GM19025 (cell line): ENCODE measurements at regions not wholly inside any gene's neighbourhood (a gene's known extent, or its start where the extent isn't known, plus 50 kb on each side); places are given as distances from the start of the nearest gene placed in this dataset.

Source experiments
- ATAC-seq: cut with Tn5 transposase; IDR thresholded peaks from one replicate; pipeline ENCODE4 v1.9.1; 2021; ENCODE audit warnings: mild to moderate bottlenecking, low read depth, moderate library complexity; ENCODE audit not compliant: unreplicated experiment

DNA sequence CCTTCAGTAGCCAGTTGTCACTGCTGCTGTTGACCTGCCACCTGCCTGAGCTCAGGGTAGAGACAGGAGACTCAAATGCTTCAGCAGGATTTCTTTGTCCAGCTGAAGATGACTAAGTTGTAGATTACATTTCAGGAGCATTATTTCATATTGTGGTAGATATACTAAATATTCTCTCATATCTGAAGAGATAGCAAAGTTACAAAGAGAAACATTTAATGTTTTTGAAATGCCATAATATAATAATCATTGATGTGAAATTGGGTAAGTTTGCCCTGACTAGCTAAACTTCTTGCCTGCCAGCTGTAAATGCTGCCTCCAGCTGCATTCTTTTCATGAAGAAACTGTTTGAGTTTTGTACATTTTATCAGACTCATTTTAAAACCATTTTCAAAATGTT, 247.6 kb upstream of the CNKSR2 start:
- no peak for ATAC-seq

DNA sequence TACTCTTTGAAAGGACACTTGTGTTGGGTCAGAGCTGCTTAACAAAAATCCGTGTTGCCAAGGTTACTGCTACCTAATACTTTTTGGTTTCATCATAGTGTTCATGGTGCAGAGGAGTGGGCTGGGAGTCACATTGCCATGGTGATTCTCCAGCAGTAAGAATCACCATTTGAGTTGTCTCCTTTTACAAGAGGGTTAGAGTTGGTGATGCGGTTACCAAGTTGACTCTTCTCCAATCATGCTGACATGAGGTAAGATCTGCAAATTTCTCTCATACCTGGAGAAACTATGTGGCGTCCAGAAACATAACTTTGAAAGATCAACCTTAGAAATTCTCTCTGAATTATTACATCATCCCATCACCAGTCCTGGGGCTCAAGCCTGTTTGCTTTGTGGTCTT, 242.9 kb upstream of the CNKSR2 start:
- ATAC-seq = no peak

DNA sequence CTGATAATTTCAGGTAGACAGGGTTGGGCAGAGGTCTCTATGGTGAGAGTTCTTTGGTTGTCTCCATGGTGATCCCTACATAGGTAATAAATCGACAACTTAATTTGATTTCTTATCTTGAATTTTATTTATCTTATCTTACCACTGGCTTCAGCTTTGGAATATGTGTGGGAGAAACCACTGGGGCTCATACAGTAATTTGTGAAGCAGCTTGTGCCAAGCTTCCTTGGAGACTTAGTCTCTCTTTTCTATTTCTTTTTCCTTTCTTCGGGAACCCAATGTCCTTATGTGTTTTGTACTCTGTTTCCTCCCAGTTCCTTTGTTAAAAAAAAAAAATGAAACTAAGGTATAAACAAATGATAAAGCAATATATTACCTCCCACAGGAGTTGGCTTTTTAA, 242.4 kb upstream of the CNKSR2 start:
- no peak for ATAC-seq

DNA sequence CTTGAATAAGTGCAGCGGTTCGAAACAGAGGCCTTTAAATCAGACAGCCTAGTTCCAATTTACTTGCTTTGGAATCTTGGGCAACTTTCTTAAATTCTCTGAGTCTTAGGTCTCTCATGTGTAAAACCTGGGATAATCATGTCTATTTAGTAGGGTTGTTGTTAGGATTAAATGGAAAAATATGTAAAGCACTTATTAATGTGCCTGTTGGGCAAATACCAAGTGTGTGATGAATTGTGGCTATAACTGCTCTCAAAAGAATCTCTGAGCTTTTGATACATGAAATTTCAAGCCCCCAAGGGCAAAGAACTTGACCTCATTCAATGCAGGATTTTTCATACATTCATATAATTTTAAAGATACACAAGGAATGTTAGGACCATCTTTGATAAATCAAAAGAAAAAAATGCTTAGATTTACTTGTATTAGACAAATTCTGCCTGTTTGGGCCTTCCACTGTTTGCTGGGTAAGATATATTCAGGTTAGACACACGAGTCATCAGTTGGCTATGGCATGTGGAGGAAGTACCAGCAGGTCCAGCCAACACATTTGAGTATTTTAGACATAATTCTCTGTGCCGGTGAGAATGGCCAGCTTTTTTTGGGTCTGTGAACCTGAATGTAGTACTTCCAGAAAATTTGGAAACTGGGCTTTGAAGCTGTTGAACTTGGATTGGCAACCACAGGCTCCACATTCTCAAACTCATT, 241.4 kb upstream of the CNKSR2 start:
- ATAC-seq = no peak

DNA sequence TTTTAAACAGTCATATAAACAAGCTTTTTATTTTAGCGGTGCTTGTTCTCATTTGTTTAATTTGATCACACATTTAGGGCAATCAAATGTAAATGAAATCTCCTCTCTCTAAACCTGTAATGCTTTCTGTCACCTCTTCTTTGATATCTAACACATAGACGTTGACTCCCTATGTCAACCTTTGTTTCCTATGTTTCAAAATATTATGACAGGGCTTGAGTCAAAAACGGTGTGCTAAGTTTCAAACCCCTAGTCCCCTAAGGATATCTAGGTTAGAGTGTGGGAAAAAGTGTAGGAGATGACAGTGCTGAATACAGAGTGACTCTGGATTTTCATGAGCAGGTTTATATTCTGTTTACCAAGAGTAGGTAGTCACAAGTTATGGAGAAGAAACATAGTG, 224.0 kb upstream of the CNKSR2 start:
- ATAC-seq = no peak

DNA sequence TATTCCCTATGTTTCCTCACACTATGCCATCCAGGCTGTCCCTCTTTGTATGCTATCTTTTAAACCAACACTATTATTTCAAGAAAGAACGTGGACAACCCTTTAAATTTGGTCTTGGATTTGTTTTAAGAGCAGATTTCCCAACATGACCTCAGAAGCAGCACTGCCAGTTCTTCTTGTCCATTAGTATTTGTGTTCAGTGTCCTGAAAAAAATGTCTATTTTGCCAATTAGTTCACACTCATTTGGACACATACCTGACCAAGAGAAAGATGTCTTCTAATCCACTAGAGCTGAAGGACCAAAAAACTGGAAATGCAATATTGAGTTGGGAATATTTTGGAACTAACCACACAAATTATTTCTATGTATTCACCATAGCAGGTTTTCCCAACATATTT, 223.2 kb upstream of the CNKSR2 start:
- no peak for ATAC-seq

DNA sequence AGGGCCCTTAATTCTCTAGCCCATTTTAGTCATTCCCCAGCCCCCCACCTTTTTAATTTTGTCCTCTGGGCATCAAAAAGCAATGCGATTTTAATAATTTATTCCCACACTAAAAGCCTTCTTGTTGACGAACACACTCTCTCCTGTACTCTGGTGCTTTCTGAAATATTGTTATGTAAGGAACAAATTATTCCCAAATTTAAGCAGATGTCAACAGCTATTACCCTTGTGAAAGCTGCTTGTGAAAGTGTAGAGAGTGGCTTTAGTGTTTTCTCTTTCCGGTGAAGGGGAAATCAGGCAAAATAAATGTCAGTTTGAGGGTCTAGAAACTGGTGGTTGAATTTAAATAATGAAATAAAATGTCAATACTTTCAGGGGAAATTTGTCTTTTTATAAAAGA, 221.2 kb upstream of the CNKSR2 start:
- no peak for ATAC-seq

DNA sequence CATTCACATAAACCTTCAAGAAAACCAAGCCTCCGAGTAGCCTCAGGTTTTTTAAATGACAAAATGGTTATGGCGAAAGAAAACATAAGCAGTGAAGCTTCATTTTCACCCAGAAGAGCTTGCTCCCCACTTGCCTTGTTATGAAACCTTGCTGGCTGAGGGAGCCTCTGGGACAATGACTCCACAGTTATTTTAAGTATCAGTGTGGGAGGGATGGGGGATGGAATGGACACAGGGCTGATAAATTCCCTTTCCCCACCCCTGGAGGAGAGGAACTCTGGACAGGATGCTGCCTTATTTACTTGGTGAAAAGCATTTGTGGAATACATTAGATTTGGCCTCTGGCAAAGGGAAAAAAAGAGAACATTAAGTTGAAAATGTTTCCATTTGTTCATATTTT, 220.7 kb upstream of the CNKSR2 start:
- ATAC-seq = no peak

DNA sequence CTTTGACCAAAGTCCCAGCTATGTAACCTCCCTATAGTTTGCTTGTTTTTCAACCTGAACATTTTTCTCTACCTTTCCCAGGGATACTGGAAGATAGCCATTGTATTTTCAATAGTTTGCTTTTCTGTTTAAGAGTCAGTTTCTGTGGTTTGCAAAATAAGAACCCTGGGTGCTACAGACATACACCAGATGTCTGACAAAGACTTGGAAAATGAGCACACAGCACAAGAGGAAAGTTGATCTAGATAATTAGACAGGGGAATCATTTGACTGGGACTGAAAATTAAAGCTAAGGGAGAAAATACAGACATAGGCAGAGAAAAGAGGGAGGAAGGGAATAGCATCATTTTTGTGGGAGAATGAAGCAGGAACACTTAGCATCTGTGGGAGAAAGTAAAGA, 218.3 kb upstream of the CNKSR2 start:
- ATAC-seq = no peak

DNA sequence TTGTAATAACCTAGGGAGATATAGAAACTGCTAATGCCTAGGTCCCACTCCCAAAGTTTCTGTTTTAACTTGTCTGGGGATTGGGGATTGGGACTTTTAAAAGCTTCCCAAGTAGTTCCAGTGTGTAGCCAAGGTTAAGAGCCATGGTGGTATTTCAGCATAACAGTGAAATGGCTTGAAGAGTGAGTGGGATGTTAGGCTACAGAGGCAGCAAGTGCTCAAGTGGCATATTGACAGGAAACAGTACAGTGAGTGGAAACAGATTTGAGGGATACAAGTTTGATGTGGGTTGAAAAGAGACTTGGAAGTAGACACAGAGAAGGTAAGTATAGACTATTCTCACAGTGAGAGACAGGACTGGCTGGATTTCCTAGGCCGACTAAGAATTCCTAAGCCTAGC, 217.6 kb upstream of the CNKSR2 start:
- ATAC-seq = no peak

DNA sequence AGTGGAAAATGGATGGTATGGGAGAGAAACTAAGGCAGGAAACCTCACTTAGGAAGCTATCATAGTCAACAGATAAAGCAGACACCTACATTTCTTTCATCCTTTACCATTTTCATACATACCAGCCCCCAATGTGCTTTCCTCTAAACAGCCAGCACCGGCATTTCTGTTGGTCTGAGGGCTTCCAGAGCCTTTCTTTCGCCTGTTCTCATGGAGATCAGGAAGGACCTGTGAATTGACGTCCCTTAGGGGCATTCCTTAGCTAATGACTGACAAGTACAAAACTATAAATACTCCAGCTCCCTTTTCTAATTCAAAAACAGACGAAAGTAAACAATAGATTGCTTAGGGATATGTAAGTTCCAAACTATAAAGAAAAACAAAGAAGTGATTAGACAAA, 215.5 kb upstream of the CNKSR2 start:
- no peak for ATAC-seq

DNA sequence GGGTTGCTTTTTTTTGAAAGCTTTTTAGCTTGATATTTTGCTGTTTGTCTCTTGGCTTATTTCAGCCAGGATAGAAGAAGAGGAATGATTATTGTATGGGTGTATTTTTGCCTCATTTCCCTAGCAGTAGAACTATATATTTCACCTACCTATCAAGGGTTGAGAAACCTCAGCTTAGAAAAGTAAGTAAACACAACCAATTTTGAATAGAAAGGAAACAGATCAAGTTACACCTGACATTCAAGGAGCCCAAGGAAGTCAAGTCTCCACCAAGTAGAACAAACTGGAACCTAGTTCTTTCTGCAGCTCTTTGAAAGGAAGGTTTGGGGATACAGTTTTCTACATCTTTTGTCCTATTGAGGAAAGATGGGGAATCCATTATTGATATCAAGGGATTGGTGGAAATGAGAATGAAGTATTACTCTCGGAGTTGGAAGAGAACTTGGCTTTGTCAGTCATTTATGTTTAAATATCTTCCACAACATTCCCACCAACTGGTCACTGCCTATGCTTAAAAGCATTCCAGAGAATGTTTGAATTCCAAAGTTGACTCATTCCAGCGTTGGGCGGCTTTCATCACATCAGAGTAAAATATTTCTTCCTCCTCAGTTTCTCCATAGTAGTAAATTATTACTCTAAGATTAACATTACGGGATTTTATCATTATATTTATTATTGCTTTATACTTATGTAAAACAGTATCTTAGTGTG, 207.8 kb upstream of the CNKSR2 start:
- no peak for ATAC-seq

DNA sequence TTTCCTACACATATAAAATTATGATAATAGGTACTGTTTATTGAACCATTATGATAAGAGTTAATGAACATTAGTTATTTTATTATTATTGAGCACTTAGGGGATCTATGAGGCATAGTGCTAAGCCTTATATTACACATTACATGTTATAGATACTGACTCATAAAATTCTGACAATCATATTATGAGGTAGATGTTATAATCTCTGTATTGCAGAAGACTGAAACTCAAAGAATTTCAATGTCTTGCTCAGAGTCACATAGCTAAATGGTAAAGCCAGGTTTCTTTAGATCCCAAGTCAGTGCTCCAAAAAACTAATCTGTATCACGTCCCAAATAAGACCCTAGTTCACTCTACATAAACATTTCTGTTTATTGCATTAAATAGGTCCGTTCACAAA, 207.2 kb upstream of the CNKSR2 start:
- no peak for ATAC-seq

DNA sequence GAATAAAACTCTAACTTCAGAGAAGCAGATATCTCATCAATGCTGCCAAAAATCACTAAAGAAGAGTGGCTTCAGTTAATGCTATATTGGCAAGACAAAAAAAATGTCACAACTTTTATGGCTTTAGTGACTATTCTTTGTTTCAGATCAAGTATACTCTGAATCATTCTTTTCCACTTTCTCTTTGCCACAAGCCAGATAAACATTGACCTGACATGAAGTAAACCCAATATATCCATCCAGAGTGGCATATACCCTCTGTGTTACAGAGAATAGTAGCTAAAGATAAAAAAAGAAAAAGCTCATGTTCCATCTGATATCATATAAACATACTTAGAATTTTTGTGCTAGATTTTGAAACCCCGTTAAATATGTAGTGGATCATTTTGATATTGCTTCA, 206.7 kb upstream of the CNKSR2 start:
- no peak for ATAC-seq

DNA sequence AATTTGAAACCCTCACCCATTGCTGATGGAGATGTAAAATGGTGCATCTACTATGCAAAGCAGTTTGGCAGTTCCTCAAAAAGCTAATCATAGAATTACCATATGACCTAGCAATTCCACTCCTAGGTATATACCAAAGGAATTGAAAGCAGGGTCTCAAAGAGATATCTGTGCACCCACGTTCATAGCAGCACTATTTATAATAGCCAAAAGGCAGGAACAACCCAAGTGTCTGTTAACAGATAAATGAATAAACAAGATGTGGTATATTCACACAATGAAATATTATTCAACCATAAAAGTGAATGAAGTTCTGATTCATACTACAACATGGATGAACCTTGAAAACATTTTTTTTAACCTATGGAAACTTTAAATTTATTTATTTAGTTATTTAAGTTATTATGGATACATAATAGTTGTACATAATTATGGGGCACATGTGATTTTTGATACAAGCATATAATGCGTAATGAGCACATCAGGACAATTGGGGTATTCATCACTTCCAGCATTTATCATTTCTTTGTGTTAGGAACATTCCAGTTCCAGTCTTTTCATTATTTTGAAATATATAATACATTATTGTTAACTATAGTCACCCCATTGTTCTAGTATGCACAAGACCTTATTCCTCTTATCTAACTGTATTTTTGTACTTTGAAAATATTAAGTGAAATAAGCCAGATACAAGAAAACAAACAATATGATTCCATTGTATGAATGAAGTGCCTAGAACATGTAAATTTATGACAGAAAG, 205.6 kb upstream of the CNKSR2 start:
- no peak for ATAC-seq

DNA sequence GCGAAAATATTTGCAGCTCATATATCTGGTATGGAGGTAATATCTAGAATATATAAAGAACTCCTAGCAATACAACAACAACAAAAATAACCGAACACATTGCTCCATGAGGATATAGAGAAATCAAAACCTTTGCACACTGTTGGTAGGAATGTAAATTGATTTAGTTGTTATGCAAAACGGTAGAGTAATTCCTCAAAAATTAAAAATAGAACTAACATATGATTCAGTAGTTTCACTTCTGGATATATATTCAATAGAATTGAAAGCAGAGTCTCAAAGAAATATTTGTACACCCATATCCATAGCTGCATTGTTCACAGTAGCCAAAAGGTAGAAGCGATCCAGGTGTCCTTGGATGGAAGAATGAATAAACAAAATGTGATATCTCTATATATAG, 203.0 kb upstream of the CNKSR2 start:
- ATAC-seq = no peak

DNA sequence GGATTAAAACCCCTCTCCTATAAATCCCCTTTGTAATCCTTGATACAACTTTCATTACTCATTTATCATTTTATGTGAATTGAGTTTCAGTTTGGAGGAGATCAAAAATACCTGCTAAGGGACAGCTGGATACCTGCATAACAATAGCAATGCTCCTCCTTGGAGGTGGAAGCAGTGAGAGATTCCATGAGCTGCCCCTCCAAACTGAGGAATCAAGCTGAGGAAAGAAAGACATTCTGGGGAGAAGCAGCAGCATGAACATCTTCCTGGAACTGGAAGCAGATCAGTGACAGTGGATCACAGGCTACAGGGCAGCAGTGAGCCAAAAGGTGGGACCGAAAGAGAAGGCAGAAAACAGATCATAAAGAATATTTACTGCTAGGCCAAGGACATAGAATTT, 199.8 kb upstream of the CNKSR2 start:
- no peak for ATAC-seq

DNA sequence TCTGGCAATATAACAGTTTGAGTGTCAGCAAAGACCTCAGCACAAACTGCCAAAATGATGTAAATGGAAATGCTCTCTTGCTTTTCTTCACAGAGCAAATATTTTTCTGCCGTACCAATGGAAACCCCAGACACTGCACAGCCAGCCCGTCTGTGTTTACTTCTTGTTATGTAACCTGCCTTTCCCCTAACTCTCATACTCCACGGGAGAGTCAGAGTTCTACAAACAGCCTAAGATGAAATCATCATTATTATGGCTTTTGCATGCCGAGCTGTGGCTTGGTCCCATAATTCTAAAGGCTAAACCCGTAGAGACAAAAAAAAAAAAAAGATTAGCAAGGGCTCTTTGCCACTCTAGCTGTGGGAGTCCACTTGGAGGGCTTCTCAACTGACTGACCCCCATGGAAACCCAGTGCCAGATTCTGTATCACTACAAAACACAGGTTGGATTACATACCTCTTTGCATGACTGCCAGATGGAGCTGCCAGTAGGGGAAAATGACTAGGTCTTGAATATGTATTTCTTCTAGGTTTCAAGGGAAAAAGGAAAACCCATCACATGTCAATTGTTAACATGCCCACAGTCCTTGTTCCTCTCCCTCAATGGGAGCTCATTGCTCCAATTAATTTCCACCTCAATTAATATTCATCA, 197.2 kb upstream of the CNKSR2 start:
- no peak for ATAC-seq

DNA sequence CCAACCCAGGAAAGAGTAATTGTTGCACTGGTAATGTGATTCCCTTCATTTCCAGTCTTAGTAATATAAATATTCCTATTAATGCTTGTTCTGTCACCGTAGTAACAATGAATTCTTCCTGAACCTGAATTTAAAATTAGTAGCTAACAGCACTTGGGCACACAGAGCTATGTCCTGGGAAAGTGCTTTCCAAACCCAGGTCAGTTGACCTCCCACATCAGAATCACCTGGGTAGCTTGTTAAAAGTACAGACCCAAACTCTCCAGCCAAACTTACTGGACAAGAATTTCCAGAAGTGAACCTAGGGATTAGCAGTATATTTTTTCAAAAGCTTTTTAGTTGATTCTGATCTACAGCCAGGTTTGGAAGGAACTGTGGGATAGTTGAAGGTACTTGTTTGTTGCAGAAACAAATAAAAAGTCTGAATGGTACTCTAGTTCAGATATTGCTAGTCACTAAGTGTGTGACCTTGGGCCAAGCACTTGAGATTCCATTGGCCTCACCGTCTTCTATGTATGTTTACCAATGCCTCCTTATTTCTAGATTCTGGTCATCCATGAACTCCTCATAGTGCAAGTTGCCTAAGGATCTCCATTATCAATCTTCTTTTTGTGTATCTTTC, 192.9 kb upstream of the CNKSR2 start:
- ATAC-seq = no peak

DNA sequence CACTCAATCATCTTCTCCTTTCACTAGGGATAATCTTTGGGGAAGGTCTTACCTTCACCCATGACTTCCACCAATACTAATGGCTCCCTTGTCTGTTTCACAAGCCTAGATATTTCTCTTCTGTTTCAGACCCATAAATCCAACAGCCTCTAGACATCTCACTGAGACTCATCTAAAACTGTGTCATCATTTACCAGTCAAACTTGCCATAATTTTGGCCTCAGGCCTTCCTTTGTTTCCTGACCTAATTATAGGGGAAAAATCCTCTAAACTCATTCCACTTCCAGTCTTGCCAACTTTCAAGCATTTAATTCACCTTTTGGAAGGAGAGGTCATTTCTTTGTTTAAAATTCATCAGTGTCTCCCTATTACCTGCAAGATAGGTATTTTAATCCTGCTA, 181.0 kb upstream of the CNKSR2 start:
- ATAC-seq = no peak

DNA sequence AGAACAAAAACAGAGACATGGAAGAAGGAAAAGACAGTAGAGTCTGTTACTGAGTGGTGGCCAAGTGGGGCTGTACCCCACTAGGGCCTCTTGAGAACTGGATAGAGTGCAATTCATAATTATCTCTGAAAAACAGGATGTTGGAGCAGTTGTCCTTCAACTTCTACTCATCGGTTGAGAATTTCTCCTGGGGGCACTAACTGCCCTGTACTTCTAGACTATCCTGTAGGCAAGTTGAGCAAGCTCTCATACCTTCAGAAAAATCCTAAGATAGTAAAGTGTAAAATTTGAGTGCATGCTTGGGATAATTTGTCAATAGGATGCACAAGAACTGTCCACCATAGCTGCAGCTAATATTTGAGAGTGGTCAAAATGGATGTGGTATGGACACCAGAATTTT, 179.7 kb upstream of the CNKSR2 start:
- ATAC-seq = no peak
